Smooth muscle cell (in vitro differentiated cells): ENCODE measurements at regions not wholly inside any gene's neighbourhood (a gene's known extent, or its start where the extent isn't known, plus 50 kb on each side); places are given as distances from the start of the nearest gene placed in this dataset.

Source experiments
- DNase-seq: peaks from one replicate; lab custom pipeline; 2025; ENCODE audit not compliant: unreplicated experiment; lab: John Stamatoyannopoulos, UW
- H2AFZ ChIP-seq: fragments of 200-600 bp; sonication (generic); 2 replicates; pipeline ENCODE4 v1.6.0; 2016; ENCODE audit warnings: antibody characterized with exemption, low read depth, mild to moderate bottlenecking
- H3F3A ChIP-seq: fragments of 200-600 bp; sonication (generic); 2 replicates; pipeline ENCODE4 v1.6.0; 2017; ENCODE audit warnings: antibody characterized with exemption, low read depth
- H3K27ac ChIP-seq: fragments of 200-600 bp; sonication (generic); 2 replicates; pipeline ENCODE4 v1.5.1; 2016; ENCODE audit warnings: low read depth, mild to moderate bottlenecking
- H3K27me3 ChIP-seq: fragments of 200-600 bp; sonication (generic); 2 replicates; pipeline ENCODE4 v1.6.1; 2016; ENCODE audit warnings: low read depth, mild to moderate bottlenecking
- H3K36me3 ChIP-seq: fragments of 200-600 bp; sonication (generic); 2 replicates; pipeline ENCODE4 v1.5.1; 2016; ENCODE audit warnings: low read depth
- H3K4me1 ChIP-seq: fragments of 200-600 bp; sonication (generic); 2 replicates; pipeline ENCODE4 v1.5.1; 2016; ENCODE audit warnings: low read depth
- H3K4me2 ChIP-seq: fragments of 200-600 bp; sonication (generic); 2 replicates; pipeline ENCODE4 v1.6.0; 2016; ENCODE audit warnings: mild to moderate bottlenecking
- H3K4me3 ChIP-seq: fragments of 200-600 bp; sonication (generic); 2 replicates; pipeline ENCODE4 v1.5.1; 2016; ENCODE audit warnings: mild to moderate bottlenecking
- H3K79me2 ChIP-seq: fragments of 200-600 bp; sonication (generic); 2 replicates; pipeline ENCODE4 v1.6.0; 2016; ENCODE audit warnings: low read depth, mild to moderate bottlenecking
- H3K9ac ChIP-seq: fragments of 200-600 bp; sonication (generic); 2 replicates; pipeline ENCODE4 v1.6.0; 2016; ENCODE audit warnings: low read depth
- H3K9me3 ChIP-seq: fragments of 200-600 bp; sonication (generic); replicated peaks from 2 replicates; pipeline ENCODE4 v1.5.1; 2016; ENCODE audit warnings: low read depth
- H4K20me1 ChIP-seq: fragments of 200-600 bp; sonication (generic); 2 replicates; pipeline ENCODE4 v1.6.0; 2016; ENCODE audit warnings: low read depth
- CTCF ChIP-seq: fragments of 200-600 bp; sonication (generic); IDR thresholded peaks from 2 replicates; pipeline ENCODE4 v1.5.1; 2017; ENCODE audit warnings: borderline replicate concordance, mild to moderate bottlenecking, antibody characterized with exemption; ENCODE audit not compliant: insufficient read depth, poor library complexity, severe bottlenecking
- WGBS: methylation state at CpG from one replicate; pipeline ENCODE4 v1.1.7; 2016; ENCODE audit warnings: low lambda C conversion rate; 5-methylcytosine and 5-hydroxymethylcytosine counted together

- H3K4me3 ChIP-seq, result no peak overlapping the region
- H3K27me3 ChIP-seq, result no peaks in the 10 kb centered on the region
- H2AFZ ChIP-seq, result no peak overlapping the region
- H3K4me2 ChIP-seq, result no peak overlapping the region
- no peaks in the 10 kb centered on the region for H3F3A ChIP-seq
- 93% methylated on average over 6 of the region's 6 CpGs for WGBS
- H3K27ac ChIP-seq, result no peak overlapping the region
- no peaks in the 10 kb centered on the region for H3K36me3 ChIP-seq
- H3K79me2 ChIP-seq, result no peaks in the 10 kb centered on the region
- H3K9ac ChIP-seq, result no peak overlapping the region
- no peak for TF ChIP-seq CTCF
- H4K20me1 ChIP-seq, result no peaks in the 10 kb centered on the region
- no peak for DNase-seq
- H3K9me3 ChIP-seq, result peaks cover 4% of the 10 kb centered on the region
- no peaks in the 10 kb centered on the region for H3K4me1 ChIP-seq
Observed at GRCh38 chr4:125022855-125023501, 291.8 kb upstream of the FAT4 start.

- H3K27me3 ChIP-seq, result no peaks in the 10 kb centered on the region
- DNase-seq, result no peak
- no peak overlapping the region for H2AFZ ChIP-seq
- no peak overlapping the region for H3K9ac ChIP-seq
- no peaks in the 10 kb centered on the region for H4K20me1 ChIP-seq
- WGBS, result 56% methylated on average over 1 of the region's 1 CpG
- no peaks in the 10 kb centered on the region for H3K36me3 ChIP-seq
- no peak for TF ChIP-seq CTCF
- H3K4me3 ChIP-seq, result no peak overlapping the region
- peaks cover 4% of the 10 kb centered on the region for H3K9me3 ChIP-seq
- no peaks in the 10 kb centered on the region for H3F3A ChIP-seq
- no peaks in the 10 kb centered on the region for H3K79me2 ChIP-seq
- no peaks in the 10 kb centered on the region for H3K4me1 ChIP-seq
- no peak overlapping the region for H3K4me2 ChIP-seq
- H3K27ac ChIP-seq, result no peak overlapping the region
Observed at GRCh38 chr4:125021189-125021588, 293.6 kb upstream of the FAT4 start.

GRCh38 chr4:125020089-125021034, 294.4 kb upstream of the FAT4 start:
- no peaks in the 10 kb centered on the region for H3K27me3 ChIP-seq
- no peaks in the 10 kb centered on the region for H3K36me3 ChIP-seq
- H3K4me2 ChIP-seq, result no peak overlapping the region
- H3F3A ChIP-seq, result no peaks in the 10 kb centered on the region
- no peak overlapping the region for H3K27ac ChIP-seq
- no peak overlapping the region for H3K4me3 ChIP-seq
- TF ChIP-seq CTCF, result no peak
- no peaks in the 10 kb centered on the region for H3K79me2 ChIP-seq
- no peaks in the 10 kb centered on the region for H4K20me1 ChIP-seq
- no peak overlapping the region for H3K9ac ChIP-seq
- H3K9me3 ChIP-seq, result peaks cover 4% of the 10 kb centered on the region
- 88% methylated on average over 2 of the region's 2 CpGs for WGBS
- H3K4me1 ChIP-seq, result no peaks in the 10 kb centered on the region
- DNase-seq, result no peak
- no peak overlapping the region for H2AFZ ChIP-seq
